ENCODE measurements at regions not wholly inside any gene's neighbourhood (a gene's known extent, or its start where the extent isn't known, plus 50 kb on each side); places are given as distances from the start of the nearest gene placed in this dataset.

DNA sequence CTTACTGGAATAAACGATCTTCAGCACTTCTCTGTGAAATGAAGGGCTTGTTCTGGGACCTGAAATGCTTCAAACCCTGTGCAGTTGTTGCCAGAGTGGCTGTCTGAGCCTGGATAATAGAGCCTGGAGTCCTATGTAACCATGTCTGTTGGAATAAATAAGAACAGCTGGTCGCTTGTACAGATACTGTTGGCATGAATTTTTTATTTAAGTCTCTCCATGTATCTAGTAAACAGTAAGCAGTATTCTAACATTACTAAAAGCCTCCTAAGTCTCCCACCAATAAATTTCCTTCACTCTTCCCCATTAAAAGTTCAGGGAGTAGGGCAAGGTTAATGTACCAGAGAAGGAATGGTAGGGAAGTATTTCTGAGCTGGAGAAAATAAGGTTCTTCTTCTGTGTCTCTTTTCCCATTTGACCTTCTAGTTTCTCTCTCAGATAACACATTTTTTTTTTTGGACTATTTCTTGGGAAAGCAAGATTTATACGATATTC is 227.5 kb downstream of the PRL start:
- Mint-ChIP-seq H3K4me1 (no peaks in the 10 kb centered on the region), H3K36me3 (no peaks in the 10 kb centered on the region), H3K9me3 (peaks cover 0 to 2% (median 0%) of the 10 kb centered on the region in 7 donors), H3K4me3 (no peak overlapping the region), H3K27ac (no peak overlapping the region), H3K27me3 (no peaks in the 10 kb centered on the region)
- ATAC-seq (ENCODE audit: low read depth in 2 of 2): no peak
- no peak for DNase-seq

DNA sequence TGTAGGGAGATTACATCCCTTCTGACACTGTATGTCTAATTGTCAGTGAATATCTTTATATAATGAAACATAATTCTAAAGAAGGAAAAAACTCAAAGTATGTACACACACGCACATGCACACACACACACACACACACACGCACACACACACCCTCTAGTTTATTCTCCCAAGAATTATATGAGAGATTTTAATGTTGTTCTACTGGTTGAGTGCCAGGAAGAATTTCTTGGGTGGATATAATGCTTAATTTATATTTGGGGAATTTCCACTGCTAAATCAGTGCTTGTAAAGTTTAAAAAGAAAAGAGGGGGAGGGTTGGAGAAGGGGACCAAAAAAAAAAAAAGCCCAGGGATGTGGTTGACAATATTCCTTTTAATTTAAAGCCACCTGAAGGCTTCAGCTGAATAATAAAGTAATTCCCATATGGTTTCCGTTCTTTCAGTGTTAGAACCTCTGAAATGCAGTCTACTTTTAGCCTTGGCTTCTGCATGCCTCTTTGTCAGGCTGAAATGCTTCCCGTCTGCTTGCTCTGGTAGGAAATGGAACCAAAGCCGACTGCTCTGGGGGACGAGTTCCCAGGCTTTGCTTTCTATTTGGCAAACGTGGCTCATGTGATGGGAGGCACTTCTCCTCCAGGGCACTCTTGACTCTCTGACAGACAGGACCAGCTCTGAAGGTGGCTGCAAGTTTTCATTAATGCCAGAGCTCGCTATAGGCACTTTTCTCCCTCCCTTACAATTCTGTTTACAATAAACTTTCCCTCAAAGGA is 225.4 kb downstream of the PRL start:
- Mint-ChIP-seq H3K36me3 (no peaks in the 10 kb centered on the region), H3K4me1 (no peaks in the 10 kb centered on the region), H3K27me3 (no peaks in the 10 kb centered on the region), H3K9me3 (peaks cover 0 to 4% (median 0%) of the 10 kb centered on the region in 7 donors), H3K27ac (no peak overlapping the region), H3K4me3 (no peak overlapping the region)
- DNase-seq (no peak), ATAC-seq (ENCODE audit: low read depth in 2 of 2) (no peak)

DNA sequence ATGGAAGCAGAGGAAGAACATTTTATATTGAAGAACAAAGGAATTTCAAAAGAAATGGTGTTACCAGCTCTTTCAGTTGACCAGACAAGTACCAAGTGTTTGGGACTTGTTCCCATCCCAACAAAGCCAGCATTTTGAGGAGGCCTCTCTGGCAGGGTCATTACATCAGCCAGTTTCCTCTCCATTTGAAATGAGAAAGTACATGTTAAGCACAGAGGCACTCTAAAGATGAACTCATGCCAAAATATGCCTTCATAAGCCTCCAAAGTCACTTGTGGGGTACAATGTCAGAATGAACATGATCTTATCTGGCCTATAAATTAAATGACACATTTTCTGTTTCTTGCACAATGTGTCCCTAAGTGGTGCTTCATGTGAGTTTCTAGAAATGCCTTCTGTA is 223.9 kb downstream of the PRL start:
- no peak for DNase-seq
- H3K27me3 Mint-ChIP-seq: no peaks in the 10 kb centered on the region
- H3K36me3 Mint-ChIP-seq: no peaks in the 10 kb centered on the region
- H3K9me3 Mint-ChIP-seq: peaks cover 0 to 4% (median 0%) of the 10 kb centered on the region in 7 donors
- H3K4me3 Mint-ChIP-seq: no peak overlapping the region
- H3K4me1 Mint-ChIP-seq: no peaks in the 10 kb centered on the region
- H3K27ac Mint-ChIP-seq: no peak overlapping the region
- no peak for ATAC-seq (ENCODE audit: low read depth in 2 of 2)

DNA sequence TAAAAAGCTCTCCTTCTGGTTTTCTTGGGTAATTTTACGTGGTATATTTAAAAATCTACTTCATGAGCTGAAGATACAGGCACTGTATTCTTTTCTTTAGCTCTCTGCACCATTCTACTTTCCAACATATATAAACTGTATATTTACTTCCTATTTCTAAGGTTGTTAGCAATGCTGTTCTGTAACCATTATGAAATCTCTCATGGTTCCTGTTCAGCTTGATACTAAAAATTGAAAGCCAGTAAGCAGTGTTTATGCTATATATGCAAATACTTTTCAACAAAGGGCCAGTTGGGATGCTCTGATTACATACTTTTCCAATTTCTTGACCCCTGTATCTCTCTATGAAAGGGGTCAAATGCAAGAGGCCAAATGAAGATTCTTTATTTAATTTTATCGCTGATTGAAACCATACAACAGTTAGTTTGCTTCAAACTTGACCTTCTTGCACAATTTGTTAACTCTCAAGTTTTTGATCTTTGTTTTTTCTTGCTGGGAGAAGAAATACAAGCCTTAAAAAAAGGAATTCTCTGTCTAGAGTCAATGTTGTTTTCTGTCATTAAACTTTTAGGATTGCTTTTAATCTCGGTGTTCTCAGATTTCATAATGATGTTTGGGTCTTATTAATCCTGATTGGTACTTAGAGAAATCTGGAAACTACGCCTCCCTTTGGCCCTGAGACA is 223.2 kb downstream of the PRL start:
- Mint-ChIP-seq H3K4me1 (no peaks in the 10 kb centered on the region), H3K27me3 (peaks cover 0 to 3% (median 0%) of the 10 kb centered on the region in 3 donors), H3K27ac (no peak overlapping the region), H3K36me3 (no peaks in the 10 kb centered on the region), H3K4me3 (no peak overlapping the region), H3K9me3 (peaks cover 0 to 4% (median 0%) of the 10 kb centered on the region in 7 donors)
- ATAC-seq (ENCODE audit: low read depth in 2 of 2) (no peak), DNase-seq (no peak)

DNA sequence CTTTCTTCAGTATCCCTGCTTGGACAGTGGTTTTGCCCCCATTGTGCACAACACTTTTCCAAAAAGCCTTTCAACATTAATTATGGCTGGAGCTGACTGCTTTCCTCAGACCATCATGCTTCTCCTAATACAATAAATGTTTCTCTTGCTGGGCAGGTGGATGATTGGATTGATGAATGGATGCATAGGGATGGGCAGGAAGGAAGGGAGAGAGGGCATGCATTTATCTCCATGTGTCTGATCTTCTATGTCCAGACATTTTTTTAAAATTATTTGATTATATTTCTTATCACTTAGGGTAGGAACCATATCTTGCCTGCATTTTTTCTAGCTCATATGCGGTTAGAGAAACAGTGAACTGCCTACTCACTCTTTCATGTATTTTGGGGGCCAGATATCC is 218.5 kb downstream of the PRL start:
- Mint-ChIP-seq H3K4me1 (no peaks in the 10 kb centered on the region), H3K27me3 (peaks cover 0 to 3% (median 0%) of the 10 kb centered on the region in 3 donors), H3K4me3 (no peak overlapping the region), H3K27ac (no peak overlapping the region), H3K36me3 (no peaks in the 10 kb centered on the region), H3K9me3 (peaks cover 0 to 4% (median 0%) of the 10 kb centered on the region in 7 donors)
- DNase-seq: no peak
- ATAC-seq (ENCODE audit: low read depth in 2 of 2): no peak

DNA sequence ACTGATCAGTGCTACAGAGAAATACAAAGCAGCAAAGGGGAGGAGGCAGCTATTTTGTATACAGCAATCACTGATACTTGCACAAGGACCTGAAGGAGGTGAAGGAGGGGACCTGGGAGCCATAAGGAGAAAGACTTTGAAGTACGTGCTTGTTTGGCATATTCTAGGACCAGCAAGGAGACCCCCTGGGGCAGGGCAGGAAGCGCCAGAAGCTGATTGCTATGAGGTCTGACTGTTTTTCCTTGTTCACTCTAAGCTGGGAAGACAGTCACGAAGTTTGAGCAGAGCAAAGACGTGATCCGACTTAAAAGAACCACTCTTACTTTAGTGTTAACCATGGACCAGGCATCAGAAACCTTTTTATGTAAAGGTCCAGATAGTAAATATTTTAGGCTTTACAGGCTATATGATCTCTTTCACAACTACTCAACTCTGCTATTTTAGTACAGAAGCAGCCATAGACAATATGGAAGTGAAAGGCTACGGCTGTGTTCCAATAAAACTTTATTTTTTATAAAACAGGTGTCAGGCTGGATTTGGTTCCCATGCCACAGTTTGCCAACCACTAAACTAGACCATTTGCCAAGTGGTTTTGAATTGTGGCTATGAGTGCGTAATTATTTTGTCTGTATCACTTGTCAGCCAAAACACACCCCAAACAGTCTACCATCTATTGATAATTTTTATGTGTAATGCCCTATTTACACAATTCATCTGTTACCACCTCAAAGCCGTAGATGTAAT is 217.9 kb downstream of the PRL start:
- no peak for ATAC-seq (ENCODE audit: low read depth in 2 of 2)
- Mint-ChIP-seq H3K9me3 (peaks cover 0 to 4% (median 0%) of the 10 kb centered on the region in 7 donors), H3K4me3 (no peak overlapping the region), H3K27me3 (peaks cover 0 to 3% (median 0%) of the 10 kb centered on the region in 3 donors), H3K27ac (no peak overlapping the region), H3K36me3 (no peaks in the 10 kb centered on the region), H3K4me1 (no peaks in the 10 kb centered on the region)
- no peak for DNase-seq

DNA sequence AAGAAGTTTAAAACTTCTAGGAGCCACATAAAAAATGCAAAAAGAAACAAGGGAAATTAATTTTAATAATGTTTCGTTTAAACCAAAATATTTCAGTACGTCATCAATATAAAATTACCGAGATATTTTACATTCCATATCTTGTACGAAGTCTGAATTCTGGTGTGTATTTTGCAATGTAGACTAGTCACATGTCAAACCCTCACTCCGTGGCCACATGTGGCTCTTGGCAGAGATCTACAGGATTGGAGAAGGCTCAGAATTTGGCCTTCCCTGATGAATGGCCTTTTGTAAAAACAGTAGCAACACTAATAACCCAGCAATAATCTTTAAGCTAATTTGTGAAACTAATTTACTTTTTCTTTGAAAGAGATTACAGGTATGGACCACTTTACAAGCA is 217.1 kb downstream of the PRL start:
- H3K27me3 Mint-ChIP-seq: peaks cover 0 to 3% (median 0%) of the 10 kb centered on the region in 3 donors
- H3K27ac Mint-ChIP-seq: no peak overlapping the region
- ATAC-seq (ENCODE audit: low read depth in 2 of 2) (no peak), DNase-seq (no peak)
- peaks cover 0 to under 1% (median 0%) of the 10 kb centered on the region in 7 donors for H3K9me3 Mint-ChIP-seq
- H3K4me3 Mint-ChIP-seq: no peak overlapping the region
- H3K4me1 Mint-ChIP-seq: no peaks in the 10 kb centered on the region
- H3K36me3 Mint-ChIP-seq: no peaks in the 10 kb centered on the region

DNA sequence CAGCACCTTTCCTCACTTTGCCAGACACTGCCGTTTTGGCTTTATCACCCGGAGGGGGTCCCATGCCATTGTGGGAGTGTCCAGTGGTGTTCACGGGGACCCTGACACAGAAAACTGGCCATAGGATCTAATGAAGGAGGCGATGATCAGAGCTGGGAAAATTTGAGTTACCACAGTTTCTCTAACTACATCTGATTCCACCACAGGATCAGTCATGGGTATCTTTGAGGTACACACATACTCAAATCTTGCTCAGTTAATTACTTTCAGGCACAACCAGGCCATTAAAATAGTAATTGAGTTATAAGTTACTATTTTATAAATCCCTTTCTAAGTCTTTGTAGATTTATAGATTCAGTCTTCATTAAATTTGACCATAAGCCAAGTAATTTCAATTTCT is 215.1 kb downstream of the PRL start:
- Mint-ChIP-seq H3K4me3 (no peak overlapping the region), H3K36me3 (no peaks in the 10 kb centered on the region), H3K9me3 (peaks cover 0 to 15% (median 3%) of the 10 kb centered on the region in 7 donors), H3K4me1 (no peaks in the 10 kb centered on the region), H3K27me3 (peaks cover 0 to 3% (median 0%) of the 10 kb centered on the region in 3 donors), H3K27ac (no peak overlapping the region)
- DNase-seq (no peak), ATAC-seq (ENCODE audit: low read depth in 2 of 2) (no peak)

DNA sequence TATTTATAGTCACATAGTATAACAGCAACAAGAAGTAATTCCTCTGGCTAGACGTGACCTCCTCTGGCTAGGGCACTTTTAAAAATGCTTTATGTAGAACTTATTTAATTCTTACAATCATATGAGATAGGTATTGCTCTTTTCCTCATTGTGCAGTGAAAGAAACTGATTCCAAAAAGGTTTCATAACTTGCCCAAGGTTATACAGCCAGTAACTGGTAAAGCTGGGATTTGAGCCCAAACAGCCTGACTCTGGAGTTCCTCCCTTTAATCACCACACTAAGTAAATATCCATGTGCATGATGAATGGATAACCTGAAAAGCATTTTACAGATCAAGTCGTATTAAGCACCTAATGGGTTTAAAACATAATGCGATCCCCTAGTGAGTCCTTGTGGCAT is 214.6 kb downstream of the PRL start:
- H3K9me3 Mint-ChIP-seq: peaks cover 0 to 15% (median 3%) of the 10 kb centered on the region in 7 donors
- H3K4me1 Mint-ChIP-seq: no peaks in the 10 kb centered on the region
- ATAC-seq (ENCODE audit: low read depth in 2 of 2) (no peak), DNase-seq (no peak)
- no peak overlapping the region for H3K4me3 Mint-ChIP-seq
- H3K27ac Mint-ChIP-seq: no peak overlapping the region
- H3K27me3 Mint-ChIP-seq: peaks cover 0 to 3% (median 0%) of the 10 kb centered on the region in 3 donors
- H3K36me3 Mint-ChIP-seq: no peaks in the 10 kb centered on the region

DNA sequence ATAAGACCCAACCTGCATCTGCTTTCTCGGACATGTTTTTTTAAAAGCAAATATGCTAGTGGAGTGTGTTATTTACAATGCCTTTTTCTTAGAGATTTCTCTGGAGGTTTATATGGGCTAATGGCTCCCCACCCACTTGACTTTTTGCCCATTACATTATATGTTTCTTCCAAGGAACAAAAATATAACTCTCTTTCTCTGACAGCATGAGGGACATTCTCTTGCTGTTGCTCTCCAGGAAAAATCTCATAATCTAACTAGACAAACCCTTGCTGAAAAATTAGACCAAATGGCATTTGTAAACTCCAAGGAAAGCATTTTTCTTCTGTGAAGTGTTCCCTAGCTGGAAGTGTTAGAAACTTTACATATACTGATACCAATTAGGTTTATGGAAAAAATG is 213.7 kb downstream of the PRL start:
- Mint-ChIP-seq H3K4me1 (no peaks in the 10 kb centered on the region), H3K27ac (no peak overlapping the region), H3K9me3 (peaks cover 0 to 15% (median 3%) of the 10 kb centered on the region in 7 donors), H3K4me3 (no peak overlapping the region), H3K36me3 (no peaks in the 10 kb centered on the region), H3K27me3 (peaks cover 0 to 3% (median 0%) of the 10 kb centered on the region in 3 donors)
- DNase-seq (no peak), ATAC-seq (ENCODE audit: low read depth in 2 of 2) (no peak)

DNA sequence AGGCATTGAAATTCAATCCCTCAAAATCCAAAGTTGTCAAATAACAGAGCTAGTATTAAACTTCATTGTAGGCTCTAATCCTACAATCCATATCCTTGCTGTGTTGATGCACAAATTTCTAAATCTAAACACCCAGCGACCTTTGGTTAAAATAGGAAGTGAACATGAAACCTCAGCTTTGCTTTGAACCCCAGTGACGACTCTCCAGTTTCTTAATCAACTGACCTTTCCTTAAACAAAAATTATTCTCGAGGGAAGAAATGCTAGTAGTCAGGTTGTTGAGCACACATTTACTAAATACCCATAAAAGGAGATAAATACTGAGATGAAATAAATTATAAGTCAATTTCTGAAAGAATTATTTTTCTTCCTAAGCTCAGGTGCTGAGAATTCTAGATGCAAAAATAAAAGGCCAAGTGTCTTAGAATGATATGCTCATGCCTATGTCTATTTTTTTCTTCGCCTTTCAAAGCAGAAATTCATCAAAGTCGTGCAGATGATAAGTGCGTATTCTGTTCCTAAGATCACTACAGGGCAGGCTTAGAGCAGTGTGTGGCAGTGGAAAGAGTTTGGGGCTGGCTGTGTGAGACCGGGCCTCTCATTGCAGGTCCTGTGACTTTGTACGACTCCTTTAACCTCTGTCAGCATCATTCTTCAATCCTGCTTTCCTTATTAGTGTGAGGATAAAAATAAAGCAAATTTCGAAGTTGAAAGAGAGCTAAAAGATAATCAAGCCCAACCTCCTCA is 208.7 kb downstream of the PRL start:
- DNase-seq (no peak), ATAC-seq (ENCODE audit: low read depth in 2 of 2) (no peak)
- no peak overlapping the region for H3K4me3 Mint-ChIP-seq
- H3K36me3 Mint-ChIP-seq: no peaks in the 10 kb centered on the region
- H3K27ac Mint-ChIP-seq: peak overlapping the region in 1 of 6 donors; percentile 9
- no peaks in the 10 kb centered on the region for H3K4me1 Mint-ChIP-seq
- no peaks in the 10 kb centered on the region for H3K27me3 Mint-ChIP-seq
- H3K9me3 Mint-ChIP-seq: peaks cover 0 to 15% (median 3%) of the 10 kb centered on the region in 7 donors

DNA sequence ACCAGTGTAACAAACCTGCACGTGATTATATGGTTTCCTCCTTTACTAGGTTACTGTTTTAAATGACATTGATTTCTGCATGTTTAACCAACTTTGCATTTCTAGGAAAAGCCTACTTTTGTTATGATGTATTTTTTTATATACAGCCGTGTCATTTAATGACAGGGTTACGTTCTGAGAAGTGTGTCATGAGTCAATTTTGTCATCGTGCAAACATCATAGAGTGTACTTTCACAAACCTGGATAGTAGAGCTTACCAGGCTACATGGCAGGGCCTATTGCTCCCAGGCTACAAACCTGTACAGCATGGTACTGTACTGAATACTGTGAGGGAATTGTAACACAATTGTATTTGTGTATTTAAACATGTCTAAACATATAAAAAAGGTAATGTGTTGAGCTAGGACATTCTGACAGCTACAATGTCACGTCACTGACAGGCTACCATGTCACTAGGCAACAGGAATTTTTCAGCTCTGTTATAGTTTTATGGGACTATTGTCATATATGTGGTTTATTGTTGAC is 205.3 kb downstream of the PRL start:
- Mint-ChIP-seq H3K9me3 (no peaks in the 10 kb centered on the region), H3K36me3 (no peaks in the 10 kb centered on the region), H3K4me1 (no peaks in the 10 kb centered on the region), H3K4me3 (no peak overlapping the region), H3K27ac (no peak overlapping the region), H3K27me3 (no peaks in the 10 kb centered on the region)
- ATAC-seq (ENCODE audit: low read depth in 2 of 2) (no peak), DNase-seq (no peak)

DNA sequence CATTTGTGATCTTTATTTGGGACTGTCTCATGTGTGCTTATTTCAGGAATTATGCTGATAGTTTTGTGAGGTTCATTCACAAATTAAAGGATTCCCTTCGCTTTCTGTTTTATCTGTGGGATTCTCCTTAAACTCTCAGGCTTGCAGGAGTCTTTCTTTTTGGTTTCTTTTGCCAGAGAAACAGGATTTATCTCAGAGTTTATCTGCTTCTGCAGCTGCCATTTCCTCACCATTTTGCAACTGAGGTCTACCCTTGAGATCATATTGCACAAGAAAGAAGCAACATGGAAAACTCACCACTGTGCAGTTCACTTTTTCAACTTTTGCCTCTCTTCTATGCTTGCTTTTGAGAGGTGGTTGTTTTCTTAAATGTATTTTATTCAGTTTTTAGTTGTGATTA is 201.0 kb downstream of the PRL start:
- DNase-seq: no peak
- Mint-ChIP-seq H3K36me3 (no peaks in the 10 kb centered on the region), H3K4me3 (no peak overlapping the region), H3K27ac (no peak overlapping the region), H3K4me1 (no peaks in the 10 kb centered on the region), H3K9me3 (no peaks in the 10 kb centered on the region), H3K27me3 (no peaks in the 10 kb centered on the region)
- no peak for ATAC-seq (ENCODE audit: low read depth in 2 of 2)
